Activated CD4-positive, alpha-beta T cell treated with anti-CD3 and anti-CD28 coated beads for 48 hours (primary cell): ENCODE measurements at regions not wholly inside any gene's neighbourhood (a gene's known extent, or its start where the extent isn't known, plus 50 kb on each side); places are given as distances from the start of the nearest gene placed in this dataset.
"Not testable (repeated sequence)": the region's sequence is repeated elsewhere in the genome, so short reads cannot be mapped to it uniquely, and the experiment has no call there.

Experiments
- DNase-seq: peaks from one replicate; pipeline ENCODE4 v3.0.0-alpha.2; 2020

- DNase-seq, result no peak
Observed at GRCh38 chr20:19903168-19903811, 113.9 kb upstream of the NAA20 start.

- no peak for DNase-seq
Observed at GRCh38 chr20:19907326-19908056, 109.7 kb upstream of the NAA20 start.

- DNase-seq, result no peak
Observed at GRCh38 chr20:19908576-19908975, 108.6 kb upstream of the NAA20 start.

- DNase-seq, result no peak
Observed at GRCh38 chr20:19909725-19910124, 107.4 kb upstream of the NAA20 start.

- no peak for DNase-seq
Observed at GRCh38 chr20:19911810-19912382, 105.3 kb upstream of the NAA20 start.

- DNase-seq, result no peak
Observed at GRCh38 chr20:19913349-19913748, 103.8 kb upstream of the NAA20 start.

- no peak for DNase-seq
Observed at GRCh38 chr20:19913927-19914614, 103.1 kb upstream of the NAA20 start.

GRCh38 chr20:19915111-19915798 lies 101.9 kb upstream of the NAA20 start:
- DNase-seq, result no peak

GRCh38 chr20:19916531-19917485 lies 100.4 kb upstream of the NAA20 start:
- DNase-seq, result no peak

GRCh38 chr20:19918965-19919329 lies 98.2 kb upstream of the NAA20 start:
- no peak for DNase-seq

- no peak for DNase-seq
Observed at GRCh38 chr20:19920381-19921138, 96.6 kb upstream of the NAA20 start.

GRCh38 chr20:19921284-19921793 lies 95.8 kb upstream of the NAA20 start:
- DNase-seq, result no peak

- DNase-seq, result not testable (repeated sequence)
Observed at GRCh38 chr20:19921829-19922228, 95.3 kb upstream of the NAA20 start.

GRCh38 chr20:19922716-19923115 lies 94.4 kb upstream of the NAA20 start:
- no peak for DNase-seq

GRCh38 chr20:19923762-19924161 lies 93.4 kb upstream of the NAA20 start:
- DNase-seq, result no peak

GRCh38 chr20:19924255-19924654 lies 92.9 kb upstream of the NAA20 start:
- no peak for DNase-seq

GRCh38 chr20:19926591-19926990 lies 90.6 kb upstream of the NAA20 start:
- no peak for DNase-seq

GRCh38 chr20:19928328-19929011 lies 88.7 kb upstream of the NAA20 start:
- no peak for DNase-seq

GRCh38 chr20:19929012-19929360 lies 88.2 kb upstream of the NAA20 start:
- no peak for DNase-seq

- DNase-seq, result no peak
Observed at GRCh38 chr20:19929481-19930145, 87.5 kb upstream of the NAA20 start.
